Memory B cell (primary cell): ENCODE measurements at regions not wholly inside any gene's neighbourhood (a gene's known extent, or its start where the extent isn't known, plus 50 kb on each side); places are given as distances from the start of the nearest gene placed in this dataset.

Experiments used
- ATAC-seq: fragments of 150-1000 bp; cut with Tn5 transposase; 2 replicates; pipeline ENCODE4 v1.10.0; 2021; ENCODE audit warnings: low read depth, mild to moderate bottlenecking, moderate library complexity
- DNase-seq, 2 donors: peaks; one replicate each; pipeline ENCODE4 v3.0.0; 2022; ENCODE audit warnings: low spot score in 2 of 2
- H3K27ac Mint-ChIP-seq: one replicate; pipeline ENCODE4 v1.8.0; 2022; ENCODE audit warnings: mild to moderate bottlenecking, moderate library complexity, mixed read lengths
- H3K27me3 Mint-ChIP-seq: one replicate; pipeline ENCODE4 v1.8.0; 2022; ENCODE audit warnings: mixed read lengths
- H3K36me3 Mint-ChIP-seq: one replicate; pipeline ENCODE4 v1.8.0; 2022; ENCODE audit warnings: mild to moderate bottlenecking, mixed read lengths
- H3K4me1 Mint-ChIP-seq: one replicate; pipeline ENCODE4 v1.8.0; 2022; ENCODE audit warnings: mixed read lengths
- H3K4me3 Mint-ChIP-seq: one replicate; pipeline ENCODE4 v1.8.0; 2022; ENCODE audit warnings: mild to moderate bottlenecking, moderate library complexity, mixed read lengths
- H3K9me3 Mint-ChIP-seq: one replicate; pipeline ENCODE4 v1.8.0; 2022; ENCODE audit warnings: mixed read lengths

DNA sequence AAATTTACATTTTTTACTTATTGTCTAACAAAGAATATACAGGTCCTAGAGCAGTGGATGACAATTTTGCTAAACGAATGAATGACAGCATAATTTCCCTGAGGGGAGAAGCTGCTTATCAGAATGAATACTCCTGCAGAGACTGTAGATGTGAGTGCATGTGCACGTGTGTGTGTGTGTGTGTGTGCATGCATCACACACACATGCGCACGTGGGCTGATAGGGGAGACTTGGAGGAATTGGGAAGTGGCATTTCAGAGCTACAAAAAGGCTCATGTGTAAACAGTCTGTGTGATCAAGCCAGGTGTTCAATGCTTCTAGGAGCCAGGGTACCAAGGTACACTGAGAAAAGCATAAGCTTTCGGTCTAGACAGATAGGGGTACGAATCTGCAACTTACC is 93.5 kb upstream of the SASH1 start:
- DNase-seq, result no peak

GRCh38 chr6:148249679-148250375 is 92.8 kb upstream of the SASH1 start:
- DNase-seq (no peak), ATAC-seq (no peak)
- H3K27me3 Mint-ChIP-seq, result peaks cover 4% of the 10 kb centered on the region
- H3K36me3 Mint-ChIP-seq, result no peaks in the 10 kb centered on the region
- no peak overlapping the region for H3K4me3 Mint-ChIP-seq
- no peaks in the 10 kb centered on the region for H3K4me1 Mint-ChIP-seq
- H3K9me3 Mint-ChIP-seq, result no peaks in the 10 kb centered on the region
- H3K27ac Mint-ChIP-seq, result no peak overlapping the region

More for the DNA sequence above, 93.5 kb upstream of the SASH1 start:
- peaks cover 4% of the 10 kb centered on the region for H3K27me3 Mint-ChIP-seq
- no peak overlapping the region for H3K4me3 Mint-ChIP-seq
- no peak for ATAC-seq
- H3K9me3 Mint-ChIP-seq, result no peaks in the 10 kb centered on the region
- no peaks in the 10 kb centered on the region for H3K4me1 Mint-ChIP-seq
- H3K36me3 Mint-ChIP-seq, result no peaks in the 10 kb centered on the region
- no peak overlapping the region for H3K27ac Mint-ChIP-seq

DNA sequence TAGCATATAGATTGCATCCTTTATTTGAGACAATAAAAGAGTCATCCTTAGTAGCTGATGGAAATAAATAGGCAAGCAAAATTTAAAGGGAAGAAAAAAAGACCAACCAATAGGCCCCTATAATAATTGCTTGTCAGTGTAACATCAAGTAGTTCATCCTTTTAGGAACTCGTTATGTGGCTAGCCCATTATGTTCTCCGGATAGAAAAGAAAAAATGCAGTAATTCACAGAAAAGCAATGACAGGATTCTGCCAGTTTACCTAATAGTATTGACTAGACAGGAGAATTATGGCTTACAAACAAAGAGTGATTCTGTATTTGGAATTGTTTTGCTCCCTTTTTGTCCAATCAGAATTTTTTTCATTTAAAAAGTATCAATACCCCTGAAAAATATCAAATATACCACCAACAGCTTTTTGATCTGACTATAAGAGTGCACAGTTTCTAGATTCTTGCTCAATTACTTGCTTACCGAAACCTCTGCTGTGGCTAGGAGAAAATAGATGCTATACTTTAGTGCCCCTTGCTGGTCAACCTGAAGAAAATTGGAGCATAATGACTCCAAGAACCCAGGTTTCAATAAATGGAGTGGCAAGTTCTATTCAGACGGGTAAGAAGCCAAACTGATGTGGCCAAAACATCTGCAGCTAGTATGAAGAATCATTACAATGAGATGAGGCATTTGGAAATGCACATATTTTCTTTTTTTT is 91.5 kb upstream of the SASH1 start:
- H3K4me1 Mint-ChIP-seq, result no peaks in the 10 kb centered on the region
- no peak for DNase-seq

DNA sequence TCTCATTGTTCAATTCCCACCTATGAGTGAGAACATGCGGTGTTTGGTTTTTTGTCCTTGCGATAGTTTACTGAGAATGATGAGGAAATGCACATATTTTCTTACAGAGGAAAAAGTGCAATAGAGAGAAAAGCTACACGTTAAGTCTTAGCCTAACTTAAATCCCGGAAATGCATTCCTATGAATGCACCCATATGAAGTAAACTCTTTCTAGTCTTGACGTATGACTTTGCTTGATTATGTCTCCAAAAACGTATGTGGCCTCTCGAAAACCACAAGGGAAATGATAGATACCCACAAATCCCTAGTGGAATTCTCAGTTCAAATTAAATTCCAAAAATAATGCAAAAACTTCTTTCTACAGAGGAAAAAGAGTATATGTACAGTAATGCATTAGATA is 90.7 kb upstream of the SASH1 start:
- Mint-ChIP-seq H3K9me3 (no peaks in the 10 kb centered on the region), H3K27ac (no peak overlapping the region)

More for the DNA sequence above, 91.5 kb upstream of the SASH1 start:
- H3K27ac Mint-ChIP-seq, result no peak overlapping the region
- no peaks in the 10 kb centered on the region for H3K36me3 Mint-ChIP-seq
- no peak for ATAC-seq
- H3K27me3 Mint-ChIP-seq, result peaks cover 1% of the 10 kb centered on the region
- H3K4me3 Mint-ChIP-seq, result no peak overlapping the region
- no peaks in the 10 kb centered on the region for H3K9me3 Mint-ChIP-seq

DNA sequence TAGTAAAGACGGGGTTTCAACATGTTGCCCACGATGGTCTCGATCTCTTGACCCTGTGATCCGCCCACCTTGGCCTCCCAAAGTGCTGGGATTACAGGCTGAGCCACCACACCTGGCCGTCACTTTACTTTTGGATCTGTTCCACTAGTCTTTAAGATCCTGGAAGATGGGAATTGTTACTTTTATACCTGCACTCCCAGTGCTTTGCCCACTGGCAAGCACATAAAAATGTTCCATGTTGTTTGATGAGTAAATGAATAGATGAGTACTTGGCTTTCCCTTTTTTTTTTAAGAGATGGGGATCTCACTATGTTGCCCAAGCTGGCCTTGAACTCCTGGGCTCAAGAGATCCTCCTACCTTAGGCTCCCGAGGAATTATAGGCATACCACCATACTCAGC is 84.8 kb upstream of the SASH1 start:
- Mint-ChIP-seq H3K4me1 (no peaks in the 10 kb centered on the region), H3K9me3 (no peaks in the 10 kb centered on the region), H3K36me3 (no peaks in the 10 kb centered on the region), H3K27me3 (peaks cover 3% of the 10 kb centered on the region), H3K27ac (no peak overlapping the region), H3K4me3 (no peak overlapping the region)
- ATAC-seq, result no peak
- DNase-seq, result no peak

More for the DNA sequence above, 90.7 kb upstream of the SASH1 start:
- ATAC-seq, result no peak
- Mint-ChIP-seq H3K4me1 (no peaks in the 10 kb centered on the region), H3K4me3 (no peak overlapping the region), H3K27me3 (no peaks in the 10 kb centered on the region), H3K36me3 (no peaks in the 10 kb centered on the region)
- DNase-seq, result no peak

DNA sequence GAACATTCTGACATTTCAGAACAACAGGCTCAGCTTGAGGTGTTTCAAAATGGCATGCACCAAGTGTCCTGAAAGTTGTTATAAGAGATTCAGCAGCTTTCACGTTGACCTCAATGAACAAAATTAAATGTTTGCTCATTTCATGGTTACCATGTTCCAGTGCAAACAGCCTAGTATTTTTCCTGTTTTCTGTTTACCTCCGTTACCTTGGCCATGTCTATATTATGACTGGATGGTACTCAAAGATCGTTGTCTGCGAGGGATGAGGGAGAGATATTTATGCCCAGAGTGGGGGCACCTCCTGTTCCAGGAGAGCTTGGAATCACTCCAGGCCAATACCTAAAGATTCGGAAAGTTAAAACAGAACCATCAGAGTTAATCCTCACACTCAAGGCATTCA is 83.8 kb upstream of the SASH1 start:
- ATAC-seq (no peak), DNase-seq (no peak)
- Mint-ChIP-seq H3K4me3 (no peak overlapping the region), H3K27me3 (peaks cover 3% of the 10 kb centered on the region), H3K36me3 (no peaks in the 10 kb centered on the region), H3K4me1 (no peaks in the 10 kb centered on the region), H3K9me3 (no peaks in the 10 kb centered on the region), H3K27ac (no peak overlapping the region)

DNA sequence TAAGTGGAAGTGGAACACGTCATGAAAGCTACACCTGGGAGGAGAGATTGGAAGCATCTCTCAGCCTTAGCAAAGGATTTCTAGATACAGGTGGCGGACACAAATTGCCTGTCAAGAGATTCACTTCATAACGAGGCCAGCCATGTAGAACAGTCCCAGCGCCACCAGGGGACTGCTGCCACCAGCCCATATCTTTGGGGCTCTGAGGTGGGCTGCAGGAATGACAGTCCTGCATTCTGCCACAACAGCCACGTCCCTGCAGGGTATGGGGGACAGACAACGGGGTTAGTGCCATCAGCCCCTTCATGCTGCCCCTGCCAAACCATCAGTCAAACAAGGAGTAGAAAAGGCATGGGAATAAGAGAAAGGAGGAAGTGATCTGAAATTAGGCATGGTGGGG is 81.2 kb upstream of the SASH1 start:
- no peak overlapping the region for H3K27ac Mint-ChIP-seq
- ATAC-seq, result no peak
- no peaks in the 10 kb centered on the region for H3K36me3 Mint-ChIP-seq
- no peaks in the 10 kb centered on the region for H3K9me3 Mint-ChIP-seq
- no peaks in the 10 kb centered on the region for H3K4me1 Mint-ChIP-seq
- DNase-seq, result no peak
- H3K27me3 Mint-ChIP-seq, result peaks cover 7% of the 10 kb centered on the region
- H3K4me3 Mint-ChIP-seq, result no peak overlapping the region

DNA sequence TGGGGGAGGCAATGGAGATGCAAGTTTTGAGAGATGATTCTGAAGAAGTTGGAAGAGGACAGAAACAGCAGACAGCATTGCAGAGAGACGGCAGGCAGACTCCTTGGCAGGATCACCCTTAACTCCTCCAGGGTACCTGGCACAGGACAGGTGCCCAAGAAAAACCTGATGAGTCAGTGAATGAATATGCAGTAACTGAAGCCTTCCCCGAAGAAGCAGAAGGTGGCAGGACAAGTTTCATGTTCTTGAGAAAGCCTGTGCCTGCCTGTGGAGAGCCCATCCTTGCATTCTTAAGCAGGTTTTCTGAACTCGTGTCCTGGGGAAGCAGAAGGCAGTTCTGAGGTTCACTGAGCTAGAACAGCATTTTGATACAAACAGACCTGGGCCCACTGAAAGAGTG is 79.6 kb upstream of the SASH1 start:
- H3K9me3 Mint-ChIP-seq, result no peaks in the 10 kb centered on the region
- no peaks in the 10 kb centered on the region for H3K4me1 Mint-ChIP-seq
- H3K36me3 Mint-ChIP-seq, result no peaks in the 10 kb centered on the region
- peaks cover 7% of the 10 kb centered on the region for H3K27me3 Mint-ChIP-seq
- no peak for DNase-seq
- H3K4me3 Mint-ChIP-seq, result no peak overlapping the region
- ATAC-seq, result no peak
- H3K27ac Mint-ChIP-seq, result no peak overlapping the region

DNA sequence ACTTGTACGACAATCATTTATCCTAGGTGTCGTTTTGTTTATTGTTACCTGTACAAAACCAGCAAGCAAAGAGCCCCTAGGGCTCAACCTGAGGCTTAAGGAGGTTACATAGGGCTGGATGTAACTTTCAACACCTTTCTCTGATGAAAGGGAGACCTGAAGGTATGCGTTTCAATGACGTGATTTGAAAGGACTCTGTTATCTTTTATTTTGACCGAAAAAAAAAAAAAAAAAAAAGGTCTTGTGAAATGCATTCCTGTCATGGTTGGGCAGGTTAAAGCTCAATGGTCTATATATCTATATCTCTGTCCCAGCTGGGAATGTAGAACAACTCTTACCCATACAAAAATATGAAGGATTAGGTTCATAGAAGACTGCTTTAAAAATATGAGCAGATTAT is 78.7 kb upstream of the SASH1 start:
- Mint-ChIP-seq H3K36me3 (no peaks in the 10 kb centered on the region), H3K27me3 (peaks cover 7% of the 10 kb centered on the region), H3K27ac (no peak overlapping the region), H3K4me3 (no peak overlapping the region), H3K9me3 (no peaks in the 10 kb centered on the region), H3K4me1 (no peaks in the 10 kb centered on the region)
- DNase-seq, result no peak
- ATAC-seq, result no peak

GRCh38 chr6:148265054-148265453 is 77.6 kb upstream of the SASH1 start:
- H3K4me1 Mint-ChIP-seq, result no peaks in the 10 kb centered on the region
- peaks cover 7% of the 10 kb centered on the region for H3K27me3 Mint-ChIP-seq
- no peaks in the 10 kb centered on the region for H3K9me3 Mint-ChIP-seq
- H3K36me3 Mint-ChIP-seq, result no peaks in the 10 kb centered on the region
- no peak overlapping the region for H3K27ac Mint-ChIP-seq
- DNase-seq, result no peak
- no peak overlapping the region for H3K4me3 Mint-ChIP-seq
- ATAC-seq, result no peak

DNA sequence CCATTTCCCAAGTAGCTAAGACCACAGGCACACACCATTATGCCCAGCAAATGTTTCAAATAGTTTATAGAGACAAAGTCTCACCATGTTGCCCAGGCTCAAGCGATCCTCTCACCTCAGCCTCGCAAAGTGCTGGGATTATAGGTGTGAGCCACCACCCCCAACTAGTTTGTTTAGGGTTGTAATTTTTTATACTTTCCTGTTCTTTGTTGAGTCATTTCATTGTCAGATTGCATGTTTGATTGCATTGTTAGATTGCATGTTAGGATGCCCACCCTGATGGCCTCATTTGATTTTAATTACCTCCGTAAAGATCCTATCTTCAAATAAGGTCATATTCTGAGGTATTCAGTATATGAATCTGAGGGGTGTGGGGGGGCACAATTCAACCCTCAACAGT is 73.3 kb upstream of the SASH1 start:
- H3K36me3 Mint-ChIP-seq, result no peaks in the 10 kb centered on the region
- no peak overlapping the region for H3K4me3 Mint-ChIP-seq
- peaks cover 5% of the 10 kb centered on the region for H3K27me3 Mint-ChIP-seq
- no peak for DNase-seq
- no peak overlapping the region for H3K27ac Mint-ChIP-seq
- no peaks in the 10 kb centered on the region for H3K4me1 Mint-ChIP-seq
- H3K9me3 Mint-ChIP-seq, result no peaks in the 10 kb centered on the region
- ATAC-seq, result no peak

DNA sequence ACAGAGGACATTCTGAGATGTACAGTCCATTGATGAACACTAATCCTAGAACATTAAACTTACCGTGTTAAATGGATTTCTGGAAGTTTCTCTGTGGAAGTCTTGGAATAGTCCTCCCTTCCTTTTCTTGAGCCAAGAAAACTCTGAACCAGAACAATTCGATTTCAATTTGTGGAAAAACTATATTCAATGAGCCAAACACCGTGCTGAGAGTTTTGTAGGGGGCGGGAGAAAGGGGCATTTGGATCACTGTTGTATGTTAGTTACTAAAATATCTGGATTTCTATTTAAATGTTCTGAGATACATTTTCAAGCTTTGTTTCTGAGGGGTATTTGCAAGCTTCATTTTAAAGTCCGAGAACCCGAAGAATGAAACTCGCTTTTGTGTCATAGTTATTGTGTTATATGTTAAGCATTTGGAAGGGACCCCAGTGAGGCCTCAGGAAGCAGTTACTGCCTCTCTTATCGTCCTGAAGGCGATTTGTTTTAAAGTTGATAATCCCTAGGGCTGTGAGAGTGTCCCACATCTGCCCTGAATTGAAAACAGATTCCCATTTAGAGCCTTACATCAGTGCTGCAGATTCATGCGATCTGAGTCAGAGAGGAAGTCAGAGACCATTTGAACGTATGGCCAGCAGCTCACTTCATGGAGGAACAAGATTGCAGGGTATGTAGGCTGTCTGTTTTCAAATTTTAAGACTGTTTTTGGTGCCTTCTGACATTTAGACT is 70.8 kb upstream of the SASH1 start:
- peaks cover 4% of the 10 kb centered on the region for H3K27me3 Mint-ChIP-seq
- H3K4me3 Mint-ChIP-seq, result no peak overlapping the region
- no peaks in the 10 kb centered on the region for H3K36me3 Mint-ChIP-seq
- DNase-seq, result no peak
- no peak for ATAC-seq
- H3K27ac Mint-ChIP-seq, result no peak overlapping the region
- peaks cover 2% of the 10 kb centered on the region for H3K9me3 Mint-ChIP-seq
- H3K4me1 Mint-ChIP-seq, result no peaks in the 10 kb centered on the region

DNA sequence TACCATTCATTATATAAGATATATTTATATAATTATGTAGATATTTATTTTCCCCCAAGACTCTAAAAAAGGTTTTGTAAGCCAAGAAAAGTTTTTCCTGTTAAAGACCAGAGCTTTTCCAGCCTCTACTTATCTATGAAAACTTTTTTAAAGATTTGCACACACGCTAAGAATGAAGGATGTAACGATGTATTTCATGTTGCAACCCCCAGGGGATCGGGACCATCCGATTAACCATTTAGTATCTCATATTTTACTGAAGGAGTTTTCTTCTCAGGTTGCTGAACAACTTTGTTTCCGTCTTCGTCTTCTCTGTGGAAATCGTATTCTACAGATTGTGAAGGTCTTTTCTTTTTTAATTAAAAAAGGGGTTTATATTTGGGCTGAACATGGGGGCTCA is 70.0 kb upstream of the SASH1 start:
- no peaks in the 10 kb centered on the region for H3K4me1 Mint-ChIP-seq
- no peaks in the 10 kb centered on the region for H3K36me3 Mint-ChIP-seq
- ATAC-seq (no peak), DNase-seq (no peak)
- H3K27me3 Mint-ChIP-seq, result peaks cover 4% of the 10 kb centered on the region
- no peak overlapping the region for H3K27ac Mint-ChIP-seq
- H3K9me3 Mint-ChIP-seq, result peaks cover 2% of the 10 kb centered on the region
- H3K4me3 Mint-ChIP-seq, result no peak overlapping the region

DNA sequence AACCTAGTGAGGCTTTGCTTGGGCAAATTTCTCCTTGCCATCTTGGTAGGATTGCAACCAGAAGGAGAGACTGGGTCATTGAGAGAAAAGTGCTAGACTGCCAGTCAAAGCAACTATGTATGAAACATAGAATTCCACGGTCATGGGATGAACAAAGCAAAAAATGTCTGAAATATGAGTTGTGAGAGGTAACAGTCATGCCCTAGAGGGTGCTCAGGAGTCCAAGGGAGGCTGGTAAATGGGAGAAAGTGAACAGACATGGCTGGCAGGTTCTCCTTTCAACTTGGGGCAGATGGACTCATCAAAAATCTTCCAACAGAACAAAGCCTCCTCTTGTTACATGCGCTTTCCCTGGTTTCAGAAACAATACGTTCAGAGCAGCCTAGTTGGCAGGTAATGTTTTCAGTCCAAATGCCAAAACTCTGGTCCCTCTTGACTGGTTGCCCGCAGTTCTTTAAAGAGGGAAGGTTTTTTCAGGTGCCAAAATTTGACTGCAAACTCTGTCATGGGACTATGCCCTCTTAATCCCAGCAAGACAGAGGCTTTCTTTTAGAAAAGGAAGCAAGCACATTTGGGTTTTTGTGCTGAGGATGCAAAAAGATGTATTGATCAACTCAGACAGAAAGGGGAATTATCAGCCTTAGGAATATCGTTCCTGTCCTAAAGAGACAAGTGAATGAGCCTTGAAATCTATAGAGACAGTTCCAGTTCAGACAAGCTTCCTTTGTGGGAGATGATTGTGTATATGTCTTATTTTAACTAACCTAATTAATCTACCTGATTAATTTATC is 68.5 kb upstream of the SASH1 start:
- Mint-ChIP-seq H3K27ac (no peak overlapping the region), H3K27me3 (peaks cover 4% of the 10 kb centered on the region), H3K4me3 (no peak overlapping the region), H3K9me3 (peaks cover 2% of the 10 kb centered on the region), H3K4me1 (no peaks in the 10 kb centered on the region), H3K36me3 (no peaks in the 10 kb centered on the region)
- DNase-seq (no peak), ATAC-seq (no peak)
